HepG2 (cell line): ENCODE measurements at regions not wholly inside any gene's neighbourhood (a gene's known extent, or its start where the extent isn't known, plus 50 kb on each side); places are given as distances from the start of the nearest gene placed in this dataset.

Experiments
- ATF1 ChIP-seq: IDR thresholded peaks from 2 replicates; pipeline ENCODE4 v1.6.1; 2016; ENCODE audit warnings: mild to moderate bottlenecking, control low read depth
- ATM ChIP-seq: fragments of 450-650 bp; IDR thresholded peaks from 2 replicates; pipeline ENCODE4 v1.7.1; 2017; ENCODE audit warnings: mild to moderate bottlenecking, borderline replicate concordance
- ELK4 ChIP-seq: sonication (generic); formaldehyde crosslinking; IDR thresholded peaks from 2 replicates; pipeline ENCODE4 v1.9.0; 2021; ENCODE audit warnings: missing genetic modification reagents, borderline replicate concordance
- EZH2 ChIP-seq: conservative IDR thresholded peaks from 2 replicates; pipeline ENCODE4 v1.6.1; 2012; ENCODE audit warnings: mild to moderate bottlenecking, low read depth, low read length, moderate library complexity
- FOXK2 ChIP-seq: fragments of 450-650 bp; IDR thresholded peaks from 2 replicates; pipeline ENCODE4 v1.6.1; 2016
- HIVEP1 ChIP-seq: sonication (generic); formaldehyde crosslinking; IDR thresholded peaks from 2 replicates; pipeline ENCODE4 v1.4.0; 2020; ENCODE audit warnings: mild to moderate bottlenecking, missing genetic modification reagents
- RELA ChIP-seq: sonication (generic); formaldehyde crosslinking; IDR thresholded peaks from 2 replicates; pipeline ENCODE4 v1.4.0; 2020; ENCODE audit warnings: missing genetic modification reagents
- RFX3 ChIP-seq: IDR thresholded peaks from 2 replicates; pipeline ENCODE4 v1.6.1; 2016; ENCODE audit warnings: missing biosample characterization, missing genetic modification reagents
- SIN3A ChIP-seq: IDR thresholded peaks from 2 replicates; pipeline ENCODE4 v1.6.1; 2011; ENCODE audit warnings: low read depth, mild to moderate bottlenecking, control low read depth, low read length, borderline replicate concordance
- SRY ChIP-seq: sonication (generic); formaldehyde crosslinking; IDR thresholded peaks from 2 replicates; pipeline ENCODE4 v1.8.0; 2022; ENCODE audit warnings: mild to moderate bottlenecking, missing genetic modification reagents
- YY1 ChIP-seq: IDR thresholded peaks from 2 replicates; pipeline ENCODE4 v1.6.1; 2011; ENCODE audit warnings: low read length, low read depth, moderate library complexity, mild to moderate bottlenecking; ENCODE audit not compliant: insufficient read depth, insufficient replicate concordance
- TF ChIP-seq, protein P1 (sequence below): sonication (generic); formaldehyde crosslinking; IDR thresholded peaks from 2 replicates; pipeline ENCODE4 v1.5.0; 2020; ENCODE audit warnings: mild to moderate bottlenecking, missing genetic modification reagents, moderate library complexity
- TF ChIP-seq, protein P2 (sequence below): IDR thresholded peaks from 2 replicates; pipeline ENCODE4 v1.6.1; 2012; ENCODE audit warnings: inconsistent platforms
- TF ChIP-seq, protein P3 (sequence below): sonication (generic); formaldehyde crosslinking; IDR thresholded peaks from 2 replicates; pipeline ENCODE4 v1.5.0; 2020; ENCODE audit warnings: missing genetic modification reagents

- no peak for TF ChIP-seq SIN3A
- no peak for TF ChIP-seq EZH2
- TF ChIP-seq, protein P1, sequence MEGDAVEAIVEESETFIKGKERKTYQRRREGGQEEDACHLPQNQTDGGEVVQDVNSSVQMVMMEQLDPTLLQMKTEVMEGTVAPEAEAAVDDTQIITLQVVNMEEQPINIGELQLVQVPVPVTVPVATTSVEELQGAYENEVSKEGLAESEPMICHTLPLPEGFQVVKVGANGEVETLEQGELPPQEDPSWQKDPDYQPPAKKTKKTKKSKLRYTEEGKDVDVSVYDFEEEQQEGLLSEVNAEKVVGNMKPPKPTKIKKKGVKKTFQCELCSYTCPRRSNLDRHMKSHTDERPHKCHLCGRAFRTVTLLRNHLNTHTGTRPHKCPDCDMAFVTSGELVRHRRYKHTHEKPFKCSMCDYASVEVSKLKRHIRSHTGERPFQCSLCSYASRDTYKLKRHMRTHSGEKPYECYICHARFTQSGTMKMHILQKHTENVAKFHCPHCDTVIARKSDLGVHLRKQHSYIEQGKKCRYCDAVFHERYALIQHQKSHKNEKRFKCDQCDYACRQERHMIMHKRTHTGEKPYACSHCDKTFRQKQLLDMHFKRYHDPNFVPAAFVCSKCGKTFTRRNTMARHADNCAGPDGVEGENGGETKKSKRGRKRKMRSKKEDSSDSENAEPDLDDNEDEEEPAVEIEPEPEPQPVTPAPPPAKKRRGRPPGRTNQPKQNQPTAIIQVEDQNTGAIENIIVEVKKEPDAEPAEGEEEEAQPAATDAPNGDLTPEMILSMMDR, result no peak
- TF ChIP-seq, protein P2, sequence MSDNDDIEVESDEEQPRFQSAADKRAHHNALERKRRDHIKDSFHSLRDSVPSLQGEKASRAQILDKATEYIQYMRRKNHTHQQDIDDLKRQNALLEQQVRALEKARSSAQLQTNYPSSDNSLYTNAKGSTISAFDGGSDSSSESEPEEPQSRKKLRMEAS, result no peak
- no peak for TF ChIP-seq YY1
- no peak for TF ChIP-seq ELK4 (CRISPR knock-in tag)
- TF ChIP-seq FOXK2, result no peak
- TF ChIP-seq RELA (CRISPR knock-in tag), result no peak
- no peak for TF ChIP-seq RFX3 (CRISPR knock-in tag)
- TF ChIP-seq SRY (CRISPR knock-in tag), result no peak
- TF ChIP-seq ATM, result no peak
- TF ChIP-seq HIVEP1, result no peak
- TF ChIP-seq, protein P3, sequence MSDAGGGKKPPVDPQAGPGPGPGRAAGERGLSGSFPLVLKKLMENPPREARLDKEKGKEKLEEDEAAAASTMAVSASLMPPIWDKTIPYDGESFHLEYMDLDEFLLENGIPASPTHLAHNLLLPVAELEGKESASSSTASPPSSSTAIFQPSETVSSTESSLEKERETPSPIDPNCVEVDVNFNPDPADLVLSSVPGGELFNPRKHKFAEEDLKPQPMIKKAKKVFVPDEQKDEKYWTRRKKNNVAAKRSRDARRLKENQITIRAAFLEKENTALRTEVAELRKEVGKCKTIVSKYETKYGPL (CRISPR knock-in tag), result no peak
- no peak for TF ChIP-seq ATF1 (CRISPR knock-in tag)
These were observed 95.1 kb upstream of the ARHGEF7 start for GRCh38 chr13:111020021-111020420.
